Astrocyte of the cerebellum (primary cell): ENCODE measurements at regions not wholly inside any gene's neighbourhood (a gene's known extent, or its start where the extent isn't known, plus 50 kb on each side); places are given as distances from the start of the nearest gene placed in this dataset.

ENCODE experiments used
- DNase-seq: peaks from one replicate; pipeline ENCODE4 v3.0.0-alpha.2; 2011; ENCODE audit warnings: low read depth
- H3K4me3 ChIP-seq: 2 replicates; pipeline ENCODE4 v1.5.1; 2011; ENCODE audit warnings: mild to moderate bottlenecking, low read depth, low read length, moderate library complexity
- CTCF ChIP-seq: IDR thresholded peaks from 2 replicates; pipeline ENCODE4 v1.5.1; 2012; ENCODE audit warnings: low read length, low read depth, moderate library complexity, mild to moderate bottlenecking; ENCODE audit errors: missing control alignments
- in situ Hi-C: cut with HindIII; loops from 2 replicates; pipeline ENCODE4 v1.10.0; 2017; ENCODE audit warnings: low sequenced_read_pairs

- TF ChIP-seq CTCF = no peak
- in situ Hi-C loops = no loop called here
- H3K4me3 ChIP-seq = no peak overlapping the region
- no peak for DNase-seq
These were observed 135.6 kb downstream of the C9orf50 start for GRCh38 chr9:129485145-129485774.

- H3K4me3 ChIP-seq = no peak overlapping the region
- TF ChIP-seq CTCF = no peak
- in situ Hi-C loops = no loop called here
- no peak for DNase-seq
These were observed 136.4 kb downstream of the C9orf50 start for GRCh38 chr9:129484352-129485000.

GRCh38 chr9:129483415-129484351, 137.2 kb downstream of the C9orf50 start:
- peak; percentile 70 for DNase-seq
- no peak for TF ChIP-seq CTCF
- no peak overlapping the region for H3K4me3 ChIP-seq
- in situ Hi-C loops = no loop called here

- DNase-seq = peak; percentile 75
- TF ChIP-seq CTCF = no peak
- in situ Hi-C loops = no loop called here
- H3K4me3 ChIP-seq = no peak overlapping the region
These were observed 138.1 kb downstream of the C9orf50 start for GRCh38 chr9:129482521-129483414.

- peak; percentile 16 for TF ChIP-seq CTCF
- in situ Hi-C loops = no loop called here
- H3K4me3 ChIP-seq = peak overlapping the region; percentile 25
- no peak for DNase-seq
These were observed 138.9 kb downstream of the C9orf50 start for GRCh38 chr9:129481810-129482511.
